Forelimb muscle (tissue), 1 donor: ENCODE measurements at regions not wholly inside any gene's neighbourhood (a gene's known extent, or its start where the extent isn't known, plus 50 kb on each side); places are given as distances from the start of the nearest gene placed in this dataset.
"Not testable (repeated sequence)": the region's sequence is repeated elsewhere in the genome, so short reads cannot be mapped to it uniquely, and the experiment has no call there.

Experiments
- DNase-seq: peaks from one replicate; pipeline ENCODE4 v3.0.0-alpha.2; 2013; ENCODE audit warnings: low read depth

DNA sequence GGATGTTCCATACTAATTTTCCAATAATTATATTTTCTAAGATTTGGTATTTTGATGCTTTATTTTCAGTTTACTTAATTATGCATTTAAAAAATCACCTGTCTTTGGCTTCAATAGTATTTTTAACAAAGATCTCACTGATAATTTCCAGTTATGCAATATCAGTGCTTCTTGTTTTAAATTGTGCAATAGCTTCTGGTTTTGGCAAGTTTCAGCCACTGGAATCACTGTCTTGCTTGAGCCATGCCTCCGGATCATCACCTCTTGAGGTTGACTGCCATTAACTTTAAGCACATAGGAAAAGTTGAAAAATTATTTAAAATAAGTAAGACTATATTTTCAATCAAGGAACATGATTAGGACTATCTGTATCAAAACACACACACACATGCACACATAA, 1242.1 kb downstream of the HACE1 start:
- no peak for DNase-seq

DNA sequence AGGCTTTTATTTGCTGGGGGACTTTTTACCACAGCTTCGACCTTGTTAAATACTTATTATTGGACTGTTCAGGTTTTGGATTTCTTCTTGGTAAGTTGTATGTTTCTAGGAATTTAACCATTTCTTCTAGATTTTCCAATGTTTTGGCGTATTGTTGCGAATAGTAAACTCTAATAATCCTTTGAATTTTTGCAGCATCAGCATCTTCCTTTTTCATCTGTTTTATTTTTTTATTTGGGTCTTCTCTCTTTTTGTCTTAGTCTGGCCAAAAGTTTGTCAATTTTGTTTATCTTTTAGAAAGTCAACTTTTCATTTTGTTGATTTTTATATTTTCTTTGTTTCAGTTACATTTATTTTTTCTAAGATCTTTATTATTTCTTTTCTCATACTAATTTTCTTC, 1272.0 kb downstream of the HACE1 start:
- DNase-seq = no peak

DNA sequence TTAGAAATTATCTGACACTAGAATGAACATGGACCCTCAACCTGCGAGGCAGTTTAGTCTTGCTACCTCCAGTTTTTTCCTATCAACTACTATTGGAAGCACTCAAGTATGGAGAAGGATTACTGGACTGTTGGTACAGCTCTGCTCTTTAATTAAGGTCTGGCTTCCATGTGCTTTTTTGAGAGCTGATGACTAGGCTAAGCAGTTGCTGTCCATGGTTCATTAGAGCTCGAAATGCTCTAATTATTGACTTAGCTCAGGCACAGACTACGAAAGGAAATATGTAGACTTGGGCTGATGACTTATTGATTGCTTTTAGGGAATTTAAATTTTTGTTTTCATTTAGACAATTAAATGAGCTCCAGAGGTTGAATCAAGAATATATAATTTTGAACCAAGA, 1281.6 kb downstream of the HACE1 start:
- no peak for DNase-seq

DNA sequence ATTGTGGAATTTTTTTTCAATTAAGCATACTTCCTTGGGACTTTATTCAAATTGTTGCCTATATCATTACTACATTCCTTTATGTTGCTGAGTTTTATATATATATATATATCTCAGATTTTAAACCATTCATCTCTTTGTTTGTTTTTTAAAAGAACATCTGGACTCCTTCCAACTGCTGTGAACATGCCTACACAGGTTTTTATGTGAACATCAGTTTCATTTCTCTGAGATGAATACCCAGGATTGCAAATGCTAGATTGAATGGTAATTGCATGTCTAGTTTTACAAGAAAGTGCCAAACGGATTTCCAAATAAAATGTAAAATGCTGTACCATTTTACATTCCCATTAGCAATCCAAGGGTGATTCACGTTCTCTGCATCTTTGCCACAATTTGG, 1289.3 kb downstream of the HACE1 start:
- no peak for DNase-seq

DNA sequence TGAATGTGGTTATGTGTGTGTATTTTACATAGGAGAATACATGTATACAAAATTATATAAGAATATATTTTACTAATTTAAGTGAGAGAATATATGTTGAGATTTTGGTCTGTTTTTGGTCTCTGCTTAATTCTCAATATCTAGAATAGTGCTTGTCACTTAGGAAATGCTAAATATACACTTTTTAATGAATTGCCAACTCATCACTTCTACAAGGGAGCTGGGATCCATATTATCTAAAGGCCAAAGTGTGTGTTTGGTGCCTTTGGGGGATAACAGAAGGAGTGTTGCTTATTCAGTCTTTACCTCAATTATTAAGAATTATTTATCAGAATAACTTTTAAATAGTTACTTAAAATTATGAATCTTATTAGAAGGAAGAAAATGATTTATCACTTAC, 1304.8 kb downstream of the HACE1 start:
- DNase-seq = no peak

DNA sequence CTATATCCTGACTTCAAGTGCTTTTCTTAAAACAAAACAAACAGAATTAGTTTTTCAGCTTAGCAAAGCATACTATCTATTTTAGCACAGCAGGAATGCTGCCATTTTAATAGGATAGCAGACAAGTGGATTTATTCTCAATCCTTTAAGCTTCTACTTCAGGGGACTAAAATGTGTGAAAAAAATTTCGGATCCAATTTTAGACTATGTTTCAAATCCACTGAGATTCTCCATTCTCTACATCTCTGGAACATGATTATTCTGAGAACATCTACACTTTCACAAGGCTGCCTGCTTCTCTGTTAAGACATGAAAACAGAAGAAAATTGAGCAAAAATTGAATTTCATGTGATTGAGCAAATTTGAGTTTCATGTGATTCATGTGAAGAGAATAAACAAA, 1321.3 kb downstream of the HACE1 start:
- DNase-seq = no peak

DNA sequence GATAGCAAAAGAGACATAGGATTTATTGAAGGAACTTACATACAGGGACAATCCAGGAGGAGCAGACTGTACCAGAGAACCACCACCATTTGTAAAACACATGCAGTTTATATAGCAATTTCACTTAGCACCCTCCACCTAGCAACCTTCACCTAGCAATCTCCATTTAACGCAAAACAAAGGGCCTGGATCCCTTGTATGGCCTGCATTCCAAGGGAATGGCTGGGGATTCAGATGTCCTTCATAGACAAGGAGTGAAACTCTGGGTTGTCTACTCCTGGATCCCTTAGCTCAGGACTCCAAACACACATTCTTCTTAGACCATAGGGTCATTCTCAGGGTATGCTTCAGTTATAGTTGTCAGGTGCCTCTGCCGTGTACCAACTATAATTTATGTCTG, 1324.9 kb downstream of the HACE1 start:
- DNase-seq = no peak

DNA sequence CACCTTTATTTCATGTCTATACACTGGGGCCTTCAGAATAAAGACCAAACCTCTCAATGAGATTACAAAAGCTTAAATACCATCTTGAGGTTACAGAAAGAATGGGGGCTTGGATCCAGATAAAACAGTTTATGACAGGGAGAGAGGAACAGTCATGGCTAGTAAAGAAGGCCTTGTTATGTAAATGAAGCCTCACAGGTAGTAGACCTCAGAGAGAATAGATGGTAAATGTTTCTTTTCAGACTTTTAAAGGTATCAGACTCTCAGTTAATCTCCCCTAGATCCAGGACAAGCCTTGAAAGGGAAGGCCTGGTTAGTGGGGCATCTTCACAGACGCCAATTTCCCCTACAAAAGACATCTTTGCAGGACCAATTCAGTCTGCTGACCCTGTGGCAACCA, 1325.6 kb downstream of the HACE1 start:
- no peak for DNase-seq

DNA sequence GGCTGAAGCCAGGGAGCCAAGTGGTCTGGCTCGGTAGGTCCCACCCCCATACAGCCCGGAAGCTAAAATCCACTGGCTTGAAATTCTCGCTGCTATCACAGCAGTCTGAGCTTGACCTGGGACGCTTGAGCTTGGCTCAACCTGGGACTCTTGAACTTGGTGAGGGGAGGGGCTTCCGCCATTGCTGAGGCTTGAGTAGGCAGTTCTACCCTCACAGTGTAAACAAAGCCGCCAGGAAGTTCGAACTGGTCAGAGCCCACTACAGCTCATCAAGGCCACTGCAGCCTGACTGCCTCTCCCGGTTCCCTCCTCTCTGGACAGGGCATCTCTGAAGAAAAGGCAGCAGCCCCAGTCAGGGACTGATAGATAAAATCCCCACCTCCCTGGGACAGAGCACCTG, 1337.7 kb downstream of the HACE1 start:
- DNase-seq = no peak

DNA sequence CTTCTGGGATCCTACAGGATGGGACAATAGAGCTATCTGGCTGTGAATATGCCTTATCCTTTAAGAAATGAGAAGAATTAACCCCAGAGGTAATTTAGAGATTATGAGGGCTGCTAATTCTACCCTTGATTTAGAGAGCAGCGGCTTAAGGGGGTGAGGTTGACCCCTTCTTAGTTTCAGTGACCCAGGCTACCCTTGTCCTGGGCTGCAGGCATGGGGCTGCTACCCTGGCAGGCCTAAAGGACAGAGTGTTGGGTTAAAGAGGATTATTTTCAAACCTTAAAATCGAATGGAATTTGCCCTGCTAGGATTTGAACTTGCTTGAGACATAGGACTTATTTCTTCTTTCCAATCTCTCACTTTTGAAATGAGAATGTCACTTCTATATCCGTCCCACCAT, 1343.4 kb downstream of the HACE1 start:
- no peak for DNase-seq

DNA sequence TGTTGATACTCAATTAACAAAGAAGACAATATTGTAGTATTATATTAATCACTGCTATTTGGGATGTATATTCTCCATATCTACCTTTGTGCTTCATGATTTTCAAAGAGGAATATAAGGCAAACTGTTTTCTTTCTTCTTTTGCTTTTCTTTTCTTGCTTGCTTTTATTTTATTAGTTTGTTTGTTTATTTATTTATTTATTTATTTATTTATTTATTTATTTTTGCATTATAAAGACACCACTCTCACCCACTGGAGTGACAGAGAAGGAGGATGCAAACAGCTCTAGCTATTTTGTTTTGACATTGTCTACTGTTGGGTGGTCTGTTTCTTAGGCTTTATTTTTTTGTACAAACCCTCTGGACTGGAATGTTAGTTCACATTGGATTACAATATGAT, 1352.7 kb downstream of the HACE1 start:
- no peak for DNase-seq

DNA sequence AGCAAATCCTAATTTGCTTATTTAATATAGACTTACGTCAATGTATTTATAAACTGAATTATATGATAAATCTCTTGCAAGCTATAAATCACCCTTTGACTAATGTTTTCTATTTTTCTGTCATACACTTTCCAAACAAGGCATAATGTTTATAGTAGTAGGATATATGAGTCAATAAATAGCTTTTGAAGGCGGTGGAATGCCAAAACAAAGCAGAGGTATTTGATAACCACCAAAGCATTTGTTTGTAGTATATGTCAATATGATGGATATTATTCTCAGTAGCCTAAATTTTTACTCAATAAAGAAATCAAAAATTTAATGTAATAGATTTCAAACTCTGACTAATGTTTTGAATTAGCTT, 1354.6 kb downstream of the HACE1 start:
- no peak for DNase-seq

DNA sequence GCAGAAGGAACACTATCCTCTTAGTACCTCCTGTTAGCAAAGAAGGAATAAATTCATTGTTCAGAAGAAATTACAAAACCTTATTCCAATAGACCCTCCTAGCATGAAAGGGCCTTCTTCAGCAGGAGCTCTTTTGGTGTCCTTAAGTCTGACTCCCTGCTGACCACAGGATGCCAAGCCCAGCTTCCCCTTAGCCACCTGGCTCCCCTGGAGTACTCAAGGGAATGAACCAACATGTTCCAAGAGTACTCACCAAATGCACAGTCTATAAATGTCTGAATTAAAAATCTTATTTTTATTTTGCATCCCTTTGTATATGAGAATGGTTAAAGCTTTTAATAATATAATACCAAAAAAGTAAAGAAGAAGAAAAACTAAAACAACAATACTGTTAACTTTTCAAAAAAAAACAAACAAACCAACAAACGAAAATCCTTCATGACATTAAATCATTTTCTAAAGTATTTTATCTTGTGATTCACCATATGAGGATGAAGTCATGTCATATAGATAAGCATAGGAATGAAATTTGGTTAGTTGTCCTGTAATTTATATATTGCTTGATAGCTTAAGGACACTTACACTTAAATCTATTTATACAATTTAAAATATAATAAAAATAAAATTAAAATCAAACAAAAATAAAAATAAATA, 1355.1 kb downstream of the HACE1 start:
- no peak for DNase-seq

DNA sequence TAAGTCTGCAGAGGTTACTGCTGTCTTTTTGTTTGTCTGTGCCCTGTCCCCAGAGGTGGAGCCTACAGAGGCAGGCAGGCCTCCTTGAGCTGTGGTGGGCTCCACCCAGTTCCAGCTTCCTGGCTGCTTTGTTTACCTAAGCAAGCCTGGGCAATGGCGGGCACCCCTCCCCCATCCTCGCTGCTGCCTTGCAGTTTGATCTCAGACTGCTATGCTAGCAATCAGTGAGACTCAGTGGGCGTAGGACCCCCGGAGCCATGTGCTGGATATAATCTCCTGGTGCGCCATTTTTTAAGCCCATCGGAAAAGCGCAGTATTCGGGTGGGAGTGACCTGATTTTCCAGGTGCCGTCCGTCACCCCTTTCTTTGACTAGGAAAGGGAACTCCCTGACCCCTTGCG, 1363.1 kb downstream of the HACE1 start:
- DNase-seq = not testable (repeated sequence)

DNA sequence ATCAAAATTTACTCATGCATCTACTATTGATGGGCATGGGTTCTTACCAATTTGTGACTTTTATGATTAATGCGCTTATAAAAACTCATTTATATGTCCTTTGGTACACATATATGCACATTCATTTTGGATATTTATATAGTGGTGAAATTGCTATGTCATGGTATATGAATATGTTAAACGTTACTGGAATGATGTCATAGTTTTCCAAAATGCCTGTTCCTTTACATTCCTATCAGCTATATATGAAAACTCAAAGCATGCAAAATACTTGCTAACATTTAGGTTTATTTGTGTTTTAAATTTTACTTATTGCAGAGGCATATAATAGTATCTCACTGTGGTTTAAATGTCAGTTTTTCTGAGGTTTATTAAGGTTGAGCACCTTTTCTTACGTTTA, 1403.1 kb downstream of the HACE1 start:
- no peak for DNase-seq

DNA sequence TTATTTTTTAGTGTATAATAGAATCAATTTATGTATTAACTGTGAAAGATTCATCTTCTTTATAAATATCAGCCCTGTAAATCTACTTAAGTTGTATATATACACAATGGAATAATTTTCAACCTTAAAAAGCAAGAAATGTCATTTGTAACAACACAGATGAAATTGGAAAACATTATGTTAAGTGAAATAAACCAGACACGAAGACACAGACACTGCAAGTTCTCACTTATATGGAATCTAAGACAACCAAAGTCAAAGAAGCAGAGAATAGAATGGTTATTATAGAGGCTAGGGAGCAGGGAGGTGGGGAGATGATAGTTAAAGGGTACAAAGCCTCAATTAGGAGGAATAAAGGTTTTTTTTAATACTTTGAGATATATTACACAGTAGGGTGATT, 1404.4 kb downstream of the HACE1 start:
- DNase-seq = no peak

DNA sequence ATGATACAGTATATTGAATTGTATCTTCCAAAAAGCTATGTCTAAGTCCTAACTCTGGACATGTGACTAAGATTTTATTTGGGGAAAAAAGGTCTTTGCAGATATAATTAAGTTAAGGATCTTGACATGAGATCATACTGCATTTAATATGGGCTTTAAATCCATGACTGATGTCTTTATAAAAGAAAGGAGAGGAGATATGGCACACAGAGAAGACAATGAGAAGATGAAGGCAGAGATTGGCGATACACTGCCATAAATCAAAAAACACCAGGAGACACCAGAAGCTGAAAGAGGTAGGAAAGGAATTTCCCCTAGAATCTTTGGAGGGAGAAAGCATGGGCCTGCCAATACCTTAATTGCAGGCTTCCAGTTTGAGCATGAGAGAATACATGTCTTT, 1450.2 kb downstream of the HACE1 start:
- DNase-seq = no peak

DNA sequence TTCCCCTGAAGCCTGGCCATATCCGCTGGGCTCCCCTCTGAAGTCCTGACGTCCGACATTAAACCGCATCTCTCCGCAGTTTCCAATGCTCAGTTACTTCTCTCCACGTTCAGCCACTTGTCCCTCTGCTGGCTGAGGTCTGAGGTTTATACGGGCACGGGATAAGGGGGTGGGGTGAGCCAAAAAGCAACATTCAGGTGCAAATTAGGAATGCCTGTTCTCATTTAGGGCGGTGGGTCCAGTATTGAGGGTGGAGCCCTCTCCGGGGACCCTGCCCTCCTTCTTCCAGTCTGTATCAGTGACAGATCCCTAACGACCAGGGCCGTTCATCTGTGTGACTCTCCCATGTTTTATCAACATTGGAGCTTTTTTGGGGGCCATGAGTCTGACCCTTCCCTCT, 1454.4 kb downstream of the HACE1 start:
- no peak for DNase-seq

DNA sequence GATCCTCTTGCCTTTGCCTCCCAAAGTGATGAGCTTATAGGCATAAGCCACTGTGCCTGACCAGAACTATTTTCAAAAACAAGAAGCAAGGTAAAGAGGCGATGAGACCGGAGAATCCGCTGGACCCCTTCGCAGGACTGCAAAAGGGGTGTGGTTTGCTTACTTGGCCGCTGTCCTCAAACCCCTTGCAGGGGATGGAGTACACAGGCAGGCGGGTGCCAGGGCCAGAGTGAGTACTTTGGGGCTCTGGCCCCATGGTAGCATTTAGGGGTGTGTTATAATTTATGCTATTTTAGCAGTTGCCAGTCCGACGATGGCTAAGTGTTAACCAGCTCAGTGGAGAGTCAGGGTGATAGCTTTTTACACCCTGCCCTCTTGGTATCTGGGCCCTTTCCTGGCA, 1454.9 kb downstream of the HACE1 start:
- no peak for DNase-seq

DNA sequence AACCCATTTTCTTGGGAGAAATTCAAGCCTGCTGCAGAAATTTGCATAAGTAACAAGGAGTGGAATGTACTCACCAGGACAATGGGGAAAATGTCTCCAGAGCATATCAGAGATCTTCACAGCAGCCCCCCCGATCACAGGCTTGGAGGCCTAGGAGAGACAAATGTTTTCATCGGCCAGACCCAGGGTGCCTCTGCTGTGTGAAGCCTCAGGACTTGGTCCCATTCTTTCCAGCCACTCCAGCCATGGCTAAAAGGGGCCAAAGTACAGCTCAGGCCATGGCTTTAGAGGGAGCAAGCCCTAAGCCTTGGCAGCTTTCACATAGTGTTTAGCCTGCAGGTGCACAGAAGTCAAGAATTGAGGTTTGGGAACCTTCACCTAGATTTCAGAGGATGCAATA, 1463.0 kb downstream of the HACE1 start:
- no peak for DNase-seq

DNA sequence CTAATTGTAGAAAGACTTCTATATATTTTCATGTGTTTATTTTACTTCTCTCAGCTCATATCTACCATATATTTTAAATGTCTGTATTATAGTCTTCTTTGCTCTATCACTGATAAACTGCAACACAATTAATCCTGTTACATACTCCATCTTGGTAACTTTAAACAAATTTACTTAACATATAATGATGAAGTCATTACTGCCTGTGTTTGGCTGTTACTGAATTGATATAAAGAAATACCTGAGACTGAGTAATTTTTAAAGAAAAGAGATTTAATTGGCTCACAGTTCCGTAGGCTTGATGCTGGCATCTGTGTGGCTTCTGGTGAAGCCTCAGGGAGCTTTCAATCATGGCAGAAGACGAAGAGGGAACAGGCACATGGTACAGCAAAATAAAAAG, 1480.4 kb downstream of the HACE1 start:
- DNase-seq = no peak

DNA sequence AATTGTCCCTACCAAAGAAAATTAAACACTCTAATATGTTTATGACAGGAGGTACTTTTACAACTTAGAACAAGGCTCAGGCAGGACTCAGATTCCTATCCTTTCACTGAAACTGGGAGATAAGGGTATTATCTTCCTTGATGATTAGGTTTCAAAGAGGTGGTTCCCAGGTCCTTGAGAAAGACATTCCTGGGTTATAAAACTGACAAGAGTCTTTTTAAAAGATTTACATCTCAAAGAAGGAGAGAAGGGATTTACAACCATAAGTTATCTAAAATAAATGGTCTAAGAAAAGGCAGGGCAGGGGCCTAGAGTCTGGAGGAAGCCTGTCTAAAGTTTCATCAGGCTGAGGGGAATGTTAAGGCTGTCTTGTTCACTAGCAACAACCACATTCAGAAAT, 1492.5 kb downstream of the HACE1 start:
- no peak for DNase-seq

DNA sequence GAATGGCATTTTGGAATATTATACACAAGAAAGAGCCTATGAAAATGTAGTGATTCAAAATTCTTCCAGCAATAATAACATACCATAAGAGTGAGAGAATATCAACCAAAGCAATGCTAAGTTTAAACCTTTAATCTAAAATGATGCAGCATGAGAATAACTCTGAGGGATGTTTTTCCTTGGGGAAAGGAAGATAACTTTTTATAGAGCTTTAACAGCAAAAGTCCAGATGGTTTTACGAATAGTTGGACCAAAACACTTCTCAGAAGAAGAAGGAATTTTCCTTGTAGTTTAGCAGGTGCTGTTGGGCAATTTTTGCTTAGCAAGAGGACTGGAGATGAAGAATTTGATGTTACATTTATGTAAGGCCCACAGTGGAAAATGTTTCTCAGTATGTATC, 1503.2 kb downstream of the HACE1 start:
- DNase-seq = no peak

DNA sequence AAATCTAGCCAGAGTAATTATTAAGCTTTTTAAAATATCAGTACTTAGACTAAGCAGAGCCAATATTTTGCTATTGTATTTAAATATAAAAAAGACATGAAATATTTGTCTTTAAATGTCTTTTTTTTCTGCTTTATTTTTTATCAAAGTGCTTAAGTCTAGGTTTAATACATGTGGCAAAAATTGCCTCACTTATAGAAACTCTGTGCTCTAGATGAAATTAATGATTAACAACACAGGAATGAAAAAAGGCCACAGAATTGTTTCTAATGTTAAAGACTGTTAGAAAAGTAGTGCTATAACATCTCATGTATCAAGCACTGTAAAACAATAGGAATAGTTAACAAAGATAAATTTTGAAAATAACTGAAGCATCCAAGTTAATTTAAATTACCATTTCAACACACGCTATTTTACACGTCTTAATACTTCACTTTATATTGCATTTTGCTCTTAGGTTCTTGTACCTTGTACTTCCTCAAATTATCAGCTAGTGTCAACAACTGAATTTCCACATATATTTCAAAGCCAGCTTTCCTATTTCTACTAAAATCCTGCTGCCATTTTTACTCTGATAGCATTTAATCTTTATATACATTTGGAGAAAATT, 1515.1 kb downstream of the HACE1 start:
- no peak for DNase-seq
